ENCODE measurements at regions not wholly inside any gene's neighbourhood (a gene's known extent, or its start where the extent isn't known, plus 50 kb on each side); places are given as distances from the start of the nearest gene placed in this dataset.

- BruUV-seq (replicated peaks), result no TSS peak
- Histone ChIP-seq H3K9me3 (ENCODE audit: low read length) (no peaks in the 10 kb centered on the region), H3K4me3 (ENCODE audit: low read depth, low read length, poor library complexity, severe bottlenecking) (no peak overlapping the region), H2AFZ (ENCODE audit: low read length) (no peak overlapping the region), H3K27ac (ENCODE audit: low read depth, low read length, poor library complexity, severe bottlenecking) (no peak overlapping the region), H3K4me1 (ENCODE audit: insufficient read depth, low read length, poor library complexity, severe bottlenecking) (no peaks in the 10 kb centered on the region), H4K20me1 (ENCODE audit: insufficient read depth, low read length) (no peaks in the 10 kb centered on the region), H3K4me2 (ENCODE audit: low read length) (no peak overlapping the region), H3K79me2 (ENCODE audit: insufficient read depth, low read depth, low read length) (no peaks in the 10 kb centered on the region), H3K9me2 (ENCODE audit: insufficient read depth, low read length) (no peaks in the 10 kb centered on the region), H3K36me3 (ENCODE audit: insufficient read depth, low read length) (no peaks in the 10 kb centered on the region)
- ChIA-PET CTCF (ENCODE audit: unreplicated experiment) (no interaction called here), POLR2A (interaction anchor here (0.6 kb wide), 1 partner anchor 160 kb away, joined by 3 read pairs; no protein-coding TSS in a partner anchor)
- intact Hi-C loops (cut with micrococcal nuclease; ENCODE audit: unreplicated experiment), result no loop called here
- TF ChIP-seq EZH2phosphoT487 (IDR thresholded peaks at IDR 0.05; ENCODE audit: borderline replicate concordance, low read depth, low read length), result no peak
- no peak for TF ChIP-seq CTCF (conservative IDR thresholded peaks at IDR 0.05; ENCODE audit: low read length)
- DNase-seq (ENCODE audit: low spot score), result no peak
Measured at GRCh38 chr6:14834851-14835530, 410.9 kb upstream of the JARID2 start.

DNA sequence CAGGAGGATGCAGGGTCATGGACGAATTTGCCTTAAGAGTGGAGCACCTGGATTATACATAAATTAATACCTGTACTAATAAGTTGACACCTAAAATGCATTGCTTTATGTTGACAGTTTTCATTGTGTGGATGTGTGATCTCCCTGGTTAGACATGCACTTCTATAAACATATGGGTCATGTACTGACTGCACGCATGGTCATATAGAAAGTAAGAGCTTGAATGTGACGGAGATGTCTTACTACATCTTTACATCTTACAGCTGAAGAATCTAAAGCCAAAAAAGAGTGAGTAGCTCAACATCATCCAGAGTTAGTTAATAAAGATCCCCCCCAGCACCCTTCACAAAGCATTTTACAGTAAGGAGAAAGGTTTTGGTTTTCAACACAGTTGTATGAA, 408.4 kb upstream of the JARID2 start:
- no TSS peak for BruUV-seq (replicated peaks)
- CTCF ChIA-PET (ENCODE audit: unreplicated experiment), result no interaction called here
- POLR2A ChIA-PET, result interaction anchor here (0.6 to 1.5 kb wide), 4 partner anchors 14 to 36 kb away, joined by 3 to 4 read pairs (median 4); no protein-coding TSS in a partner anchor

More for the DNA sequence above, 408.4 kb upstream of the JARID2 start:
- intact Hi-C loops (cut with micrococcal nuclease; ENCODE audit: unreplicated experiment), result no loop called here
- H3K79me2 ChIP-seq (ENCODE audit: insufficient read depth, low read depth, low read length), result no peaks in the 10 kb centered on the region
- no peak overlapping the region for H3K27ac ChIP-seq (ENCODE audit: low read depth, low read length, poor library complexity, severe bottlenecking)
- no peaks in the 10 kb centered on the region for H3K9me2 ChIP-seq (ENCODE audit: insufficient read depth, low read length)
- H2AFZ ChIP-seq (ENCODE audit: low read length), result no peak overlapping the region
- H3K36me3 ChIP-seq (ENCODE audit: insufficient read depth, low read length), result no peaks in the 10 kb centered on the region
- no peak for DNase-seq (ENCODE audit: low spot score)
- no peak overlapping the region for H3K4me3 ChIP-seq (ENCODE audit: low read depth, low read length, poor library complexity, severe bottlenecking)
- no peak overlapping the region for H3K4me2 ChIP-seq (ENCODE audit: low read length)
- no peaks in the 10 kb centered on the region for H4K20me1 ChIP-seq (ENCODE audit: insufficient read depth, low read length)
- TF ChIP-seq CTCF (conservative IDR thresholded peaks at IDR 0.05; ENCODE audit: low read length) (no peak), EZH2phosphoT487 (IDR thresholded peaks at IDR 0.05; ENCODE audit: borderline replicate concordance, low read depth, low read length) (no peak)
- H3K9me3 ChIP-seq (ENCODE audit: low read length), result no peaks in the 10 kb centered on the region
- H3K4me1 ChIP-seq (ENCODE audit: insufficient read depth, low read length, poor library complexity, severe bottlenecking), result no peaks in the 10 kb centered on the region
